Caco-2 (cell line): ENCODE measurements at regions not wholly inside any gene's neighbourhood (a gene's known extent, or its start where the extent isn't known, plus 50 kb on each side); places are given as distances from the start of the nearest gene placed in this dataset.
"Not testable (repeated sequence)": the region's sequence is repeated elsewhere in the genome, so short reads cannot be mapped to it uniquely, and the experiment has no call there.

Source experiments
- BruUV-seq: library from RNA; stranded (reverse); fragments of 400-500 nt; replicated peaks from 2 replicates; lab custom pipeline; 2021; lab: Mats Ljungman, UMichigan
- CTCF ChIA-PET: fragments of 300-600 bp; sonication (Branson Sonifier 250); formaldehyde crosslinking; loops from one replicate; lab custom pipeline; 2022; ENCODE audit warnings: antibody characterized with exemption; lab: Charles Lee
- POLR2A ChIA-PET: fragments of 300-600 bp; sonication (Branson Sonifier 250); formaldehyde crosslinking; loops from one replicate; lab custom pipeline; 2022; ENCODE audit warnings: antibody characterized with exemption; lab: Charles Lee
- DNase-seq, 2 experiments: peaks; one replicate each; pipeline versions ENCODE4 v3.0.0 to v3.0.0-alpha.2; 2020 to 2022
- H3K27me3 ChIP-seq: replicated peaks from 2 replicates; pipeline ENCODE4 v1.6.0; 2011; ENCODE audit warnings: low read length; ENCODE audit not compliant: control insufficient read depth, insufficient read depth
- H3K36me3 ChIP-seq: 2 replicates; pipeline ENCODE4 v1.5.1; 2011; ENCODE audit warnings: low read length; ENCODE audit not compliant: control insufficient read depth, insufficient read depth
- H3K4me1 ChIP-seq: fragments of 250-450 bp; sonication (Bioruptor Pico); 2 replicates; pipeline ENCODE4 v1.5.1; 2020; ENCODE audit warnings: mild to moderate bottlenecking
- H3K4me3 ChIP-seq: 2 replicates; pipeline ENCODE4 v1.5.1; 2011; ENCODE audit warnings: low read depth, mild to moderate bottlenecking, control low read depth, low read length
- H3K9me3 ChIP-seq: fragments of 250-450 bp; sonication (Bioruptor Pico); 2 replicates; pipeline ENCODE4 v1.5.1; 2020; ENCODE audit warnings: mild to moderate bottlenecking, moderate library complexity
- H3K27ac Mint-ChIP-seq: one replicate; pipeline ENCODE4 v1.8.0; 2022; ENCODE audit warnings: mixed read lengths; ENCODE audit not compliant: unreplicated experiment
- H3K27me3 Mint-ChIP-seq: one replicate; pipeline ENCODE4 v1.8.0; 2022; ENCODE audit warnings: mixed read lengths; ENCODE audit not compliant: insufficient read depth, unreplicated experiment
- H3K36me3 Mint-ChIP-seq: one replicate; pipeline ENCODE4 v1.8.0; 2022; ENCODE audit warnings: mild to moderate bottlenecking, mixed read lengths; ENCODE audit not compliant: insufficient read depth, unreplicated experiment
- H3K4me1 Mint-ChIP-seq: one replicate; pipeline ENCODE4 v1.8.0; 2022; ENCODE audit warnings: low read depth, mixed read lengths; ENCODE audit not compliant: unreplicated experiment
- H3K4me3 Mint-ChIP-seq: one replicate; pipeline ENCODE4 v1.8.0; 2022; ENCODE audit warnings: mild to moderate bottlenecking, moderate library complexity, mixed read lengths; ENCODE audit not compliant: unreplicated experiment
- H3K9me3 Mint-ChIP-seq: one replicate; pipeline ENCODE4 v1.8.0; 2022; ENCODE audit warnings: mixed read lengths; ENCODE audit not compliant: unreplicated experiment
- intact Hi-C: fragments of 100-400 bp; cut with micrococcal nuclease; formaldehyde crosslinking; loops from one replicate; pipeline ENCODE4 v1.10.0; 2022; ENCODE audit not compliant: unreplicated experiment
- TF ChIP-seq, protein P1 (sequence below), 2 experiments: fragments of 200-600 bp in 1 of 2; IDR thresholded peaks; 1 replicate in 1 of 2; 2 replicates in 1 of 2; pipeline versions ENCODE4 v1.5.1 to v1.8.0; 2011 to 2022; ENCODE audit warnings: antibody characterized with exemption in 1 of 2, control low read depth in 1 of 2, inconsistent platforms in 1 of 2, low read depth in 1 of 2, low read length in 1 of 2, mild to moderate bottlenecking in 1 of 2, moderate library complexity in 1 of 2; ENCODE audit not compliant: insufficient read depth in 1 of 2, severe bottlenecking in 1 of 2, unreplicated experiment in 1 of 2

DNA sequence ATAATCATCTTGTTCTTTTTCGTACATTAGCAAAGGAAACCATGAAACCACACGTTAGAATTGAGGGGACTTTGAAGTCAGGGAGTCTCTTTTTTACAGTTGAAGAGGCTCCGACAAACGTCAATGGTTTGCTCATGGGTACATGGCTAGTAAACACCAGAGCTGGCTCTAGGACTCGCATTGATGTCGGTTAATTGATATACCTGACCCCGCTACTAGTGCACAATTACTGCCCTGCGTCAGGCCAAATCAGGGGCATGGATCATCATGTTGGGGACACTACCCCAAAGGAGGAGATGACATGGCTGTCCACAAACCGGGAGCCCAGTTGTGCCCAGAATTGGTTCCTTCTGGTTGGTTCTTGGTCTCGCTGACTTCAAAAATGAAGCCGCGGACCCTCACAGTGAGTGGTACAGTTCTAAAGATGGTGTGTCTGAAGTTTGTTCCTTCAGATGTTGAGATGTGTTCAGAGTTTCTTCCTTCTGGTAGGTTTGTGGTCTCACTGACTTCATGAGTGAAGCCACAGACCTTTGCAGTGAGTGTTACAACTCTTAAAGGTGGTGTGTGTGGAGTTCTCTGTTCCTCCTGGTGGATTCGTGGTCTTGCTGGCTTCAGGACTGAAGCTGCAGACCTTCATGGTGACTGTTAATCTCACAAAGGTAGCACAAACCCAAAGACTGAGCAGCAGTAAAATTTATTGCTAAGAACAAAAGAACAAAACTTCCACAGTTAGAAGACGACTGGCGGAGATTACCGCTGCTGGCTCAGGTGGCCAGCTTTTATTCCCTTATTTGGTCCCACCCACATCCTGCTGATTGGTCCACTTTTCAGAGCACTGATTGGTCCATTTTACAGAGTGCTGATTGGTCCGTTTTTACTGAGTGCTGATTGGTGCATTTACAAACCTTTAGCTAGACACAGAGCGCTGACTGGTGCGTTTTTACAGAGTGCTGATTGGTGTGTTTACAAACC lies 126.9 kb upstream of the ERRFI1 start:
- Histone ChIP-seq H3K4me3 (no peak overlapping the region), H3K4me1 (peaks cover 15% of the 10 kb centered on the region), H3K9me3 (0 out of 2 replicates have a peak, but pooled peaks cover 2% of the 10 kb centered on the region), H3K27me3 (no peaks in the 10 kb centered on the region), H3K36me3 (no peaks in the 10 kb centered on the region)
- Mint-ChIP-seq H3K36me3 (peaks cover 11% of the 10 kb centered on the region), H3K9me3 (peaks cover 9% of the 10 kb centered on the region), H3K27me3 (no peaks in the 10 kb centered on the region), H3K4me3 (no peak overlapping the region), H3K27ac (no peak overlapping the region), H3K4me1 (peaks cover 10% of the 10 kb centered on the region)
- intact Hi-C loops: no loop called here
- ChIA-PET POLR2A (no interaction called here), CTCF (no interaction called here)
- no peak for DNase-seq
- no TSS peak for BruUV-seq
- TF ChIP-seq, protein P1, sequence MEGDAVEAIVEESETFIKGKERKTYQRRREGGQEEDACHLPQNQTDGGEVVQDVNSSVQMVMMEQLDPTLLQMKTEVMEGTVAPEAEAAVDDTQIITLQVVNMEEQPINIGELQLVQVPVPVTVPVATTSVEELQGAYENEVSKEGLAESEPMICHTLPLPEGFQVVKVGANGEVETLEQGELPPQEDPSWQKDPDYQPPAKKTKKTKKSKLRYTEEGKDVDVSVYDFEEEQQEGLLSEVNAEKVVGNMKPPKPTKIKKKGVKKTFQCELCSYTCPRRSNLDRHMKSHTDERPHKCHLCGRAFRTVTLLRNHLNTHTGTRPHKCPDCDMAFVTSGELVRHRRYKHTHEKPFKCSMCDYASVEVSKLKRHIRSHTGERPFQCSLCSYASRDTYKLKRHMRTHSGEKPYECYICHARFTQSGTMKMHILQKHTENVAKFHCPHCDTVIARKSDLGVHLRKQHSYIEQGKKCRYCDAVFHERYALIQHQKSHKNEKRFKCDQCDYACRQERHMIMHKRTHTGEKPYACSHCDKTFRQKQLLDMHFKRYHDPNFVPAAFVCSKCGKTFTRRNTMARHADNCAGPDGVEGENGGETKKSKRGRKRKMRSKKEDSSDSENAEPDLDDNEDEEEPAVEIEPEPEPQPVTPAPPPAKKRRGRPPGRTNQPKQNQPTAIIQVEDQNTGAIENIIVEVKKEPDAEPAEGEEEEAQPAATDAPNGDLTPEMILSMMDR (IDR thresholded peaks at IDR 0.05; ENCODE audit: insufficient read depth in 1 of 2, low read depth in 1 of 2, low read length in 1 of 2, severe bottlenecking in 1 of 2, unreplicated experiment in 1 of 2): no peak

DNA sequence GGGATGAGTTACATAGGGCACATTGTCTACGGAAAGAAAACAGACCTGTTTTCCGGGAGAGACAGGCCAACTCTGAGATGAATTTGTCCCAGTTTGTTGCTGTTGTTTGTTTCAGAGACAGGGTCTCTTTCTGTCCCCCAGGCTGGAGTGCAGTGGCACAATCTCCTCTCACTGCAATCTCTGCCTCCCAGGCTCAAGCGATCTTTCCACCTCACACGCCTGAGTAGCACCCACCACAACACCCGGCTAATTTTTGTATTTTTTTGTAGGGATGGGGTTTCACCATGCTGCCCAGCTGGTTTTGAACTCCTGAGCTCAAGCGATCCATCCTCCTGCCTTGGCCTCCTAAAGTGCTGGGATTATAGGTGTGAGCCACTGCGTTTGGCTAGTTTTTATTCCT lies 125.5 kb upstream of the ERRFI1 start:
- ChIA-PET POLR2A (no interaction called here), CTCF (no interaction called here)
- H3K27me3 ChIP-seq: no peaks in the 10 kb centered on the region
- BruUV-seq: no TSS peak
- H3K4me1 ChIP-seq: peaks cover 15% of the 10 kb centered on the region
- intact Hi-C loops: no loop called here
- peaks cover 10% of the 10 kb centered on the region for H3K4me1 Mint-ChIP-seq
- H3K27ac Mint-ChIP-seq: no peak overlapping the region
- no peak for DNase-seq
- H3K9me3 Mint-ChIP-seq: no peaks in the 10 kb centered on the region
- no peak overlapping the region for H3K4me3 ChIP-seq
- H3K27me3 Mint-ChIP-seq: no peaks in the 10 kb centered on the region
- H3K9me3 ChIP-seq: 0 out of 2 replicates have a peak, but pooled peaks cover 2% of the 10 kb centered on the region
- no peak overlapping the region for H3K4me3 Mint-ChIP-seq
- peaks cover 11% of the 10 kb centered on the region for H3K36me3 Mint-ChIP-seq
- TF ChIP-seq, protein P1 (IDR thresholded peaks at IDR 0.05; ENCODE audit: insufficient read depth in 1 of 2, low read depth in 1 of 2, low read length in 1 of 2, severe bottlenecking in 1 of 2, unreplicated experiment in 1 of 2): no peak
- H3K36me3 ChIP-seq: no peaks in the 10 kb centered on the region

DNA sequence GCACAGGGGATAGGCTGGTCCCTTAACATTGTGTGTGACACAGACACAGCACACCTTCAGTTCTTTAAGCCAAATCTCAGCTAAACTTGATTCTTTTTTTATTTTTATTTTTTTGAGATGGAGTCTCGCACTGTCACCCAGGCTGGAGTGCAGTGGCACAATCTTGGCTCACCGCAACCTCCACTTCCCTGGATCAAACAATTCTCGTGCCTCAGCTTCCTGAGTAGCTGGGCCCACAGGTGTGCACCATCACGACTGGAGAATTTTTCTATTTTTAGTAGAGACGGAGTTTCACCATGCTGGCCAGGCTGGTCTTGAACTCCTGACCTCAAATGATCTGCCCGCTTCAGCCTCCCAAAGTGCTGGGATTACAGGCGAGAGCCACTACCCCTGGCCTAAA lies 123.6 kb upstream of the ERRFI1 start:
- H3K4me1 ChIP-seq, H3K9me3 ChIP-seq, H3K9me3 Mint-ChIP-seq, POLR2A ChIA-PET, H3K4me1 Mint-ChIP-seq, H3K36me3 ChIP-seq, CTCF ChIA-PET, H3K27me3 ChIP-seq, DNase-seq, H3K4me3 Mint-ChIP-seq, H3K27ac Mint-ChIP-seq, H3K4me3 ChIP-seq, H3K27me3 Mint-ChIP-seq, intact Hi-C loops, BruUV-seq: not testable (repeated sequence)
- peaks cover 16% of the 10 kb centered on the region for H3K36me3 Mint-ChIP-seq
